Uterus (tissue), 2 donors: ENCODE measurements at regions not wholly inside any gene's neighbourhood (a gene's known extent, or its start where the extent isn't known, plus 50 kb on each side); places are given as distances from the start of the nearest gene placed in this dataset.

Source experiments
- CTCF ChIP-seq, 4 experiments: fragments of 200-600 bp in 2 of 4; fragments of 450-650 bp in 2 of 4; sonication (generic) in 2 of 4; IDR thresholded peaks; one replicate each; pipeline ENCODE4 v1.5.1; 2016 to 2019; ENCODE audit warnings: antibody characterized with exemption in 4 of 4, mild to moderate bottlenecking in 2 of 4, moderate library complexity in 1 of 4
- POLR2A ChIP-seq, 2 donors: fragments of 450-650 bp; IDR thresholded peaks; one replicate each; pipeline ENCODE4 v1.6.1; 2016; ENCODE audit warnings: antibody characterized with exemption in 2 of 2, mild to moderate bottlenecking in 1 of 2, moderate library complexity in 1 of 2

DNA sequence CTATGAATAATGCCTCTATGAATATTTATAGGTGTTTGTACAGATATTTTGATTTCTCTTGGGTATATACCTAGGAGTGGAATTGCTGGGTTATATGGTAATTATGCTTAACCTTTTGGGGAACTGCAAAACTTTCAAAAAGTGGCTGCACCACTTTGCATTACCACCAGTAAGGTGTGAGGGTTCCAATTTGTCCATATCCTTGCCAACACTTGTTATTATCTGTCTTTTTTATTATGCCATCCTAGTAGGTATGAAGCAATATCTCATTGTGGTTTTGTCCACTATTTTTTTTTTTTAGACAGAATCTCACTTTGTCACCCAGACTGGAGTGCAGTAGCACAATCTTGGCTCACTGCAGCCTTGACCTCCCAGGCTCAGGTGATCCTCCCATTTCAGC is 112.2 kb upstream of the FBXO11 start:
- TF ChIP-seq CTCF (IDR thresholded peaks at IDR 0.05) (no peak), POLR2A (IDR thresholded peaks at IDR 0.05) (no peak)
